GM19328 (cell line): ENCODE measurements at regions not wholly inside any gene's neighbourhood (a gene's known extent, or its start where the extent isn't known, plus 50 kb on each side); places are given as distances from the start of the nearest gene placed in this dataset.
"Not testable (repeated sequence)": the region's sequence is repeated elsewhere in the genome, so short reads cannot be mapped to it uniquely, and the experiment has no call there.

Experiments used
- ATAC-seq: cut with Tn5 transposase; IDR thresholded peaks from one replicate; pipeline ENCODE4 v1.9.1; 2021; ENCODE audit warnings: mild to moderate bottlenecking, moderate library complexity; ENCODE audit not compliant: unreplicated experiment

DNA sequence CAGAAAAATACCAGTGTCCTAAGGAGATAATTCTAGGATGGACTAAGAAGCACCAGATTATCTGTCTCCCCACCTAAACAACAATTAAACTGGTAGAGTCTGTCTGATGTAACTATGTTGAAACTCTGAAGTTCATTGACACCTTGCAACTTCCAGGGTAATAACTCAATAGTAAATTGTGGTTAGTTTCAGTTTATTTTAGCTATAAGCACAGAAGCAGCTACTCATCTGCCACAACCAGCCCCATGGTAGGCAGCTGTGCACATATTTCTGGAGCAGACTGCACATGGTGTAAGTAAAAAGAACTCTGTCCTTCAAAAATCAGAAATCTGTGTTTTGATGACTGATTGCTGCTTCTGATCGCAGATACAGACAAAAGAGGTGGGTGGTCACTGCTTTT lies 852.1 kb downstream of the CDH11 start:
- ATAC-seq: no peak

DNA sequence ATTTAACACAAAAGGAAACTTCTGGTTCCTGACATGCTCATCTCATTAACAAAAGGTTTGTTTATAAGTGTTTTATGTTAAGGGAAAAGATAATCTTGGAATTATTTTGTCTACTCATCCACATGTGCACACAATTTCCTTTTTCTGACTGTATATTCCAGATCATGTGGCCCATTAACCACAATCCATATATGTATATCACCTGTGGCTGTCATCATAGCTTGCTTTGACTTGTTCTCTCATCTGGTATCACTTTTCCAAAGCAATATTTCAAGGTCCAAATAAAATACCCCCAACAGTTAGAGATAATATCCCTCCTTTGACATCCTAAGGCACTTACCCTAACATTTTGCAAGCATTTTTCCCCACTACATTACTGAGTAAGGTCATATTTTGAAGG lies 856.1 kb downstream of the CDH11 start:
- ATAC-seq: no peak

DNA sequence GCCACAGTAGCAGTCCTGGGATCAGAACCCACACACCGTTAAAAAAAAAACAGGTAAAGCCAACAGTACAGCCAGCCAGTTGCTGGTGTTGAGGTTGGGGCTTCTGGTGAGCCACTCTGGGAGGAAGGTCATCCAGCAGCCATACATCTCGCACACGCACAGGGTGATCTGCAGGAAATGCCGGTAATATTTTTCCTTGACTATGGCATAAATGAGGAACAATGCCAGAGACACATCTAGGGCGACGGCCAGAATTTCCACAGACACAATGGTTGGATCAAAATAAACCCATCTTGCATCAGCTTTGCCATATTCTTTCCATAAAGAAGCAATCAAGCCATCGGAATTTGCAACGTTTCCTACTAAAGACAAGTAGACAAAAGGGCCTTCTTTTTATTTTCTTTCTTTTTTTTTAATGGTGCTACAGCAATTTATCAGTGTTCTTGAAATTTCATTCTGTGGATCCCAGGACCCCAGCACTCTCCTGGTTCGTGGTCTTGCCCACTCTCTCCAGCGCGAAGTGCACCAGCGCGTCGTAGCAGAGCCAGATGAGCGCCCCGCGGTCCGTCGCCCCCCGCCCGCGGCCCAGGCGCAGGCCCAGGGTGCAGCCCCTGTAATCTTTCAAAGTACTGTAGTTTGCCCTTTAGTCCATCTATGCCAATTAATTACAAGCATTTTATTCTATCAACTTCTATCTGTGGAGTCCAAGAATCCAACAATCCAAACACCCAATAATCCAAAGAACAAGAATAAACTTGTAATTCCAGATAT lies 861.0 kb downstream of the CDH11 start:
- not testable (repeated sequence) for ATAC-seq

DNA sequence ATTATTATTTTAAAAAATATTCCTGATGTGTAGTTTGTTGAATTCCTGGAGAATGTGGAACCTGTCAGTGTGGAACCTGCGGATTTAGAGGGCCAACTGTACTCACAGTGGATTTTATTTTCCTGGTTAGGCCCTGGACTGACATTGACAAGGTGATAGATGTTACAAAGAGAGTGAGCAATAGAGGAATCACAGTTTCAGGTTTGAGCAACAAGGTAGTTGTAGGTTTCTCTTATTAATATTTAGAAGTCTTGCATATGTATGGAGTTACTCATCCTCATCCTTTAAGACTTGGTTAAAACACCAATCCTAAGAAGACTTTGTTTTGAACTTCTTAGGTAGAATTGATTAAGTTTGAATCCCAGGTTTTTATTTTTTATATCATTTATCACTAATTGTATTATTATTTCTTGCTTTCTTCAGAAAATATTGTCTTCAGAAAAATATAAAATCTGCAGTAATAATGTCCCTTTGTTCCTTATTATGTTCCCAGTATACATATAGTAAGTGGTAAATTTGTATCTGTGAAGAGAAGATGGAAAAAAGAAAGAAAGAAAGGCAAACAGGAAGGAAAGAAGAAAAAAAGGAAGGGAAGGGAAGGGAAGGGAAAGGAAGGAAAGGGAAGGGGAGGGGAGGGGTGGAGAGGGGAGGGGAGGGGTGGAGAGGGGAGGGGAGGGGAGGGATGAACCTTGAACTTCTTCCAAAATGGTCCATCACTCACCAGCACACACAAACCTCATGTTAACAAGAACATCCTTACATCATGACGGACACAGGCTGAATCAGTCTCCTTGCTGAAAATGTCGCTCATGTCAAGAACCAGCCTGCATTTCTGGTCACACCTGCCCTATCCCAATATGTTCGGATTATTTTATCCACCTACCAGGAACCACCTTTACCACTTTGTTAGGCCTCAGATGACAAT lies 867.2 kb downstream of the CDH11 start:
- no peak for ATAC-seq

DNA sequence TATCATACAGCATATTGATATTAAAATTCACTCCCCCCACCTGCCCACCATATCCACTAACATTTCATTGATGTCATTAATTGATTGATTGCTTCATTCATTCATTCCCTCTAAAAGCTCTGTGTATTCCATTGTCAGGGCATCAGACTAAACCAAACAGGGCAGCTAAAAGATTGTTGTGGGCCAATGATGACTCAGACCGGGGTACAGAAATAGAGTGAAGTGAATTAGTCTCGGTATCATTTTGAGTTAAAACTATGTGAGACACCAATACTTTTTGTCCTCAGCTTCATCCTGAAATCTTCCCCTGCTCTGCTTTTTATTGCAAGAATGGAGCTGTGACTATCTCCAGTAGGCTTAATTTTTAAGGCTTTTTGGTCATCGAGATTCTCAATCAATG lies 868.3 kb downstream of the CDH11 start:
- ATAC-seq: no peak

DNA sequence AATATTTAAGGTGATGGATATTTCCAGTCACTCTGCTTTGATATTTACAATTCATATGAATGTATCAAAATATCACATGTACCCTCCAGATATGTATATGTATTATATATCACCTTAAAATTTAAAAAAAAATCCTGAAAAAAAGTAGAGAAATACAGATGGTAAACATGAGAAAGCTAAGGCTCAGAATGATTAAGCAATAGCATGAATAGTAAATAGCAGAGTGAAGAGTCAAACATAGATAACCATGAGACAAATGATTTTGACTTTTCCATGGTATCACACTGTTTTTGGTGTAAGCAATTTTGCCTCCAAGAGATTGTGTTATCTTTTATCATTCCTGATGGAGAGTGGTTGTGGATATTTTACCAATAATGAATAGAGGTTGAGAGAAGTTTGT lies 868.8 kb downstream of the CDH11 start:
- ATAC-seq: no peak

DNA sequence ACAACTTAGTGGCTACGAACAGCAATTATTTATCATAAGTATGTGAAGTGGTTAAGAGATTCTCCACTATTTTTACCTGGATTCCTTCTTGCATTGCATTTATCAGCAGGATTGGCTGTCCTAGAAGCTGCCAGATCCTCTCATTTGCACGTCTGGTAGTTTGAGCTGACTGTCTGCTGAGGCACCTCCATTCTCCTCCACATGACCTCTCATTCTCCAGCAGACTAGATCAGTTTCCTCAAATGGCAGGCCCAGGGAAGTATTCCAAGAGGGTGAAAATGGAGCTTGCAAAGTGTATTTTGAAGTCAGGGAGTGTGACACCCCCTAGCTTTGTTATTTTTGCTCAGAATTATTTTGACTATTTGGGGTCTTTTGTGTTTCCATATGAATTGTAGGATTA lies 870.1 kb downstream of the CDH11 start:
- no peak for ATAC-seq

DNA sequence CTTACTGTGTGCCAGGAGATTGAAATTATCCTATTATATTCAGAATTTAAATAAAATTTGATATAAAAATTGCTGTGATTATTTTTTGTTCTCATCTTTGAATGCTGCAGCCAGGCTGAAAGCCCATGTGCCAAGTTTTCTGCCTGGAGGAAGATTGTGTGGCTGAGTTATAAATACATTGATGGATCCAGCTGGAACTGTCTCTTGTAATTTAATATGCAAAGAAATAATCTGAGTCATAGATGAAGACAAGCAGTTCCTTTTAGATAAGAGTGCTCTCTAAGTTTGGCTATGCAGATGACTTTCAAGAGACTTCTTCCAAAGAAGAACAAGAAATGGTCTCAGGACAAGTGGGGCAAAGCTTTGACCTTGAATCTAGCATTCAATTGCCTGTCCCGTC lies 871.0 kb downstream of the CDH11 start:
- ATAC-seq: no peak

DNA sequence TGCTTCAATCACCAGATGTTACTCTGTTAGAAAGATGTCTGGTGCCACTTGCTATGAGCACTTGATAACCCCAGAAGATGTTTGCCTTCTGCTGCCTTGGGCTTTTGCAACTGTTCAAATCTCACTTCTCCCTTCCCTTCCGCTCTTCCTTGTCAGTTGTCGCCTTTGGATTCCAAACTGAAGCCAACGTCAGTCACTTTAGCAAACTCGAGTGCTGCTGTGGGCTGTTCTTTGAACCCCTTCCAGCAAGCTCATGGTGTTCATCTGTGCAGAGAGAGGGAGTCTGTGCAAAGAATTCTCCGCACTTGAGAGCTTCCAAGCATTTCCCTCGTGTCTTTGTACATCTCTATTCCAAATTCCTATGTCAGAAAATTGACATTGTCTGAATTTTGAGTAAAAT lies 879.4 kb downstream of the CDH11 start:
- ATAC-seq: no peak

DNA sequence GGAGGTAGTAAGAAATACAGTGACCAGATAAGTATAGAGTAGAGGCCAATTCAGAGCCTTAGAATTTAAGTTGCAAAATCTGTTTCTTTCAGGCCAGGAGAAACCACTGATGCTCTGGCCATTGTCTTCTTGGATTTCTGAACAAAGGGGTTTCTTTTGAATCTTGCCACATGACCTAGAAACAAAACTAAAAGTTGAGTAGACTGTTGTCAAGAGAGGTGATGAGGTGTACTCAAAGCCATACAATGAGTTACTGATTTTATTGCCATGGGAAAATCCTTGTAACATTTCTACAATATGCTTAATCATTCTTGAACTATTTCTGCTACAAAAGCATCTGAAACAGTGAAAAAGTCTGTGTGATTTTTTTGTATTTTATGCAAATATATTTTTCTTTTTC lies 881.3 kb downstream of the CDH11 start:
- ATAC-seq: no peak

DNA sequence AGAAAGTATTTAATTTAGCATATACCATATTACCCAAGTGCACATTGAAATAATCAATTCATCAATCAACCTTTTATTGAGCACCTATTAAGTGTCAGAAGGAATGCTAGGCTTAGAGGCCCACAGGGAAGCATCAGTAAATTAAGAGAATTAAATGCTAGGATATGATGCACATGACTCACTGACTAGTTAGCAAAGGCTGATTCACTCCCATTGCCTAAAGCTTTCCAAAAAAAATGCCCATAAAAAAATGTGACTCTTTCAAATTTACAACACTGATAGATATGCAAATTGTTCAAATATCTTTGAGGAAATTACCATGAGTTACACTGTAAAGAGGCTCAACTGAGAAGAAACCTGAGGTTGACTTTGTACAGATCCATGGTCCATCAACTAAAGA lies 883.3 kb downstream of the CDH11 start:
- no peak for ATAC-seq

DNA sequence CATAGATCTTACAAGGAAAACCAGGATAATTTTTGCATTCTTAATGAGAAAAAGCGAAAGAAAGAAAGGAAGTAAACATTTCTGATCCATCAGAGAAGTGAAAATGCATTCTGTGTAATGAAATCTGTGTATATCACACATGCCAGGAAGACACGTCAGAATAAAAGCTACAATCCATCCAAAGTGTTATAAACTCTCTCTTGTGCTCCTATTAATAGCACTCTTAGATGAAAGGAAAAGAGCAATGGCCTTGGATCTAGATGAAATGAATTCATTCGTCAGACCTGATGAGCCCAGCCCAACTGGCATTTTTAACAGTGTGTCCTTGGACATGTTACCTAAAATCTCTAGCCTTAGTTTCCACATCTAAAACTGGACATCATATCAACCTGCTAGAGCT lies 885.5 kb downstream of the CDH11 start:
- ATAC-seq: no peak

DNA sequence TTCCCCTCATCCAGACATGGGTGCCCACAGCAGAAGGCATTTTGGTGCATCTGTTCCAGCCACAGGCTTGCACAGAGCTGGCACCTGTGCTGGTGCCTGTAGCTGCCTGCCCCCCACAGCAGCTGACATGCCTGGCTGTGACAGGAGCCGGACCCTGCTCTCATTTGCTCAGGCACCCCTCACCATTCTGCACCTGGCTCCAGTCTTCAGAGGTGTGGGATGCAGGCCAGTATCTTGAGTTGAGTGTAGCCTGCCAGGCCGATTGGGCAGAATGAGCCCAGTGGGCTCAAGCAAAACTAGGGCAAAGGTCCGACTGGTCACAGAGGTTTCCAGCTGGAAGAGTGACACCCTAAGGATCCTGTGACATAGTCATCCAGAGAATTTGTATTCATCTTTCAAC lies 887.7 kb downstream of the CDH11 start:
- ATAC-seq: no peak

DNA sequence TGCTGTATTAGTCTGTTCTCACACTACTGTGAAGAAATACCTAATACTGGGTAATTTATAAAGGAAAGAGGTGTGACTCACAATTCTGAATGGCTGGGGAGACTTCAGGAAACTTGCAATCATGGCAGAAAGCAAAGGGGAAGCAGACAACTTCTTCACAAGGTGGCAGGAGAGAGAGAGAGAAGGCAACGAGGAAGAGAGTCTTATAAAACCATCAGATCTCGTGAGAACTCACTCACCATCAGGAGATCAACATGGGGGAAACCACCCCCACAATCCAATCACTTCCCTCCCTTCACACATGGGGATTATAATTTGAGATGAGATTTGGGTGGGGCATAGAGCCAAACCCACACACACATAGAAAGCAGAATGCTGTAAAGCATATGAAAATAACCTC lies 896.2 kb downstream of the CDH11 start:
- ATAC-seq: no peak

DNA sequence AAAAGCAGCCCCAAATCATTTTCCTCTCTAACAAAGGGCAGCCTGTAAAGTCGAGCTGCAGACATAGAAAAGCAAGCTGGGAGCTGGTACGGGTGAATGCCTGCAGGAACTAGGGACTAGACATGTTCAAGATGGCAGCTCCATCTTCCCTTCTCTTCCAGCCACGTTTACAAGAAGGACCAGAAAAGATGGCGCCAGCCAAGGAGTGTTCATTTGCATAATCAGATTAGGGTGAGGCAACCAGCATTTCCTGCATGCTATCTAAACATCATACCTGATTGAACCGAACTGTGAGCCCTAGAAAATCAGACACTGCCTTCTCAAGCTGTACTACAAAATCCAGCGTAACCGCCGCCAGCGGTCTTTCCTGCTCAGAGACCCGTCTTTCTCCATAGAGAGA lies 896.8 kb downstream of the CDH11 start:
- no peak for ATAC-seq

DNA sequence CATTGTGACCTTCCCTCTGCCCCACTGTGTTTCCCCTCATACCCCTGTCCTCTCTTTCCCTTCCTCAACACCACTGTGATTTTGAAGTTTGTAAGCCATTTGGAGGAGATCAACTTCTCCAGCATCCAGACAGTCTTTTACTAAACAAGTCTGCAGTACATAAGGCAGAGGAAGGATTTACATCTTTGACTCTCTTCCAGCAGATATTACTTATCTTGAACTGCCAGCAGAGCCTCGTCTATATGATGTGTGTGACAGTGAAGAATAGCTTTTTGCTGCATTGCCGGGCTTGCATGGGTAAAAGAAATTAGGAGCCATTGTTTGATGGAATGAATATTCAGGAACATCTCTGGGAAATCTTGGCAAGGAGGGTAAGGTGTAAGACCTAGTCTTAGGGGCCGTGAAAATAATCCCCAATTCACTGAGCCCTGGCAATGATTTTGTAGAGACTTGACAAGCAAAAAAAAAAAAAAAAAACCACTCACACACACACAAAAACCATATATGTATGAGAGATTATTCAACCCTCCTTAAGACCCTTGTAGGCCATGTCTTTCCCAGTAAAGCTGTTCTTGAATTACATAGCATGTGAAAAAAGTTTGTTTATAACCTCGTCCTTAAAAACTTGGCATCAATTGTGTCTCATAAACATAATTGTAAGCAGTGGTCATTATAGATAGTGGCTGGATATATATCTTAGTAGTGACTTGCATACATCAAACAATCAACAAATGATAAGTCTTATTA lies 903.9 kb downstream of the CDH11 start:
- ATAC-seq: no peak

DNA sequence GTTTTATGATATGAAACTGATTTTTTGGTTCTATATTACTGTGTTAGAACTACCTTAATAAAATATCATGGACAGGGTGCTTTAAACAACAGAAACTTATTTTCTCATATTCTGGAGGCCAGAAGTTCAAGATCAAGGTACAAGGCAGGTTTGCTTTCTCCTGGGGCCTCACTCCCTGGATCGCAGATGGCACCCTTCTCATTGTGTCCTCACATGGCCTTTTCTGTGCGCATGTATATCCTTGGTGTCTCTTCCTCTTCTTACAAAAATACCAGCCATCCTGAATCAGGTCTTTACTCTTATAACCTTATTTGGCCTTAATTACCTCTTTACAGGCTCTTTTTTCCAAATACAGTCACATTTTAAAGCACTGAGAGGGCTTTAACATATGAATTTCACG lies 906.1 kb downstream of the CDH11 start:
- ATAC-seq: no peak

DNA sequence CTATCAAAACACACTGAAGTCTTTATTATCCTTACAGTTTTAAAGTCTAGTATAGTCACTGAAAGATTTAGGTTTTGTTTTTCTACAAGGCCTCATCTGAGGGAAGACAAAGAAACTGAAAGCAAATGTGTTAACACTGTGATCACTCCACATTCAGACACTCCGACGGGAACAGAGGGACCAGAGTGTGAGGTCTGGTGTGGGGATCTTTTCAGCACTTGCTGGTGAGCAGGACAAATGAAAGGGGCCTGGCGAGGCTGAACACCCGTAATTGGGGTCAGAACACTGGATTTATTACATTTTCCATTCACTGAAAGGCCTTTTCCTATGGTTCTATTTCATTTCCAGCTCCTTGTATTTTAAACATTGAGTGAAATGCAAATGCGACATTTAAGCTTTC lies 910.5 kb downstream of the CDH11 start:
- ATAC-seq: no peak

DNA sequence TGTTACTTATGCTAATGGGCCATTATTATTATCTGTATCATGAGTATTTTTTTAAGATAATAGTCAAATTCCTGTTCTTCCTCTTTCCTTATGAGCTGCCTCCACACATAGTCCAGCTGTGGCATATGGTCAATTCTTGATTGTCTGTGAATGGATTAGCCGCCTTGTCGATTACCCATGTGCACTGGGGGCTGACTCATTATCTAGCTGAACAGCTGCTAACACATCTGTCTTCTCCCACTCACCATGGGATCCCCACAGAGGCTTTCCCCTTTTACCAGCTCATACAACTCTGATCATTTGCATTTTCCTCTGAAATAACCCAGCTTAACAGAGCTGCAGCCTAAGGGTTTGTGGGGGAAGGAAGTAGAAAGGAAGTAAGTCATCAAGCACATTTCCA lies 915.0 kb downstream of the CDH11 start:
- no peak for ATAC-seq

DNA sequence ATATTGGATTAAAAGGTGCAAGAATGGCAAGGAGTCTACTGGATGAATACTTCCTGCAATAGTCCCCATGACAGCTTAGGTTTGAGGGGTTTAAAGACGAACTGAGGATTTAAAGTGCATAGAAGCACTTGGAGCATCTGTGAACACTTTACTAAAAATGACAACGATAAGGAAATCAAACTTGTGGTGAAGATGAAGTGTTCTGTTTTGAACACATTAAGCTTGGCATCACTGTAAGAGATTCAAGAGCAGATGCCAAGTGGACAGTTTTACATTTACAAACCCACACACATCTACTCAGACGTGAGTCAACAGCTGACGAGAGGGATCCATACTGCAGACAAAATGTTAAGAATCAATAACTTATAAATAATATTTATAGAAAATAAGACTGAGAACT lies 918.7 kb downstream of the CDH11 start:
- ATAC-seq: no peak

DNA sequence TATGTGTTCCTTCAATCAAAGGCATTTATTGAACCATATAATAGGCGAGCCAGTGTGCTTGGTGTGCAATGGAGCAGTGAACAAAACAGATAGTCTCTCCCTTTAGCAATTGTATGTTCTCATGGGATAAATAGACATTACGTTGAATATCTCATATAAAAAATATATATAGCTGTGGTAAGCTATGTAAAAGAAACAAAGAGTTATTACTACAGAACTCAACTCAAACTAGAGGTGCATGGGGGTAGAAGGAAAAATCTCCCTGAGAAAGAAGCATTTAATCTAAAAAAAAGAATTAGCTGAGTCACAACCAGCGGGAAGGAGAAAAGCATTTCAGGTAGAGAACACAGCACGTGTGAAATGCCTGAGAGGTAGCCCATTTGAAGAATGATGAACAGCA lies 919.3 kb downstream of the CDH11 start:
- ATAC-seq: no peak

DNA sequence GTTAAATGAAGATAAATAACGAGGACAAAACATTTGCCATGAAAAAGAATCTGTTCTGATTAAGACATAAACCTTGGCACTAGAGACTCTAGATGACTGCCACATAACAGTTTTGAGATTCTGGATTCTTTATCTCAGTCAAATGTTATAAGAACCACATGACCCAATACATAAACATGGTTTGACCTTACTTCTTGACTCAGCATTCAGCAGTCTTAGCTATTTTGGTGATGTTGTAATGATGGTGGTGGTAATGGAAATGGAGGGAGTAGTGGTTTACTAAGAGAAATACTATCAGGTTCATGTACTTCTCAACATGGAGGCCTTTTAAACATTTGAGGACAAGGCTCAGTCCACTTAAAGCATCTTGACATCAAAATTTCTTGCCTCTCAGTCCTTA lies 925.4 kb downstream of the CDH11 start:
- ATAC-seq: no peak
